Upper lobe of left lung (tissue), 4 donors: ENCODE measurements at regions not wholly inside any gene's neighbourhood (a gene's known extent, or its start where the extent isn't known, plus 50 kb on each side); places are given as distances from the start of the nearest gene placed in this dataset.

ENCODE experiments used
- CTCF ChIP-seq, 6 experiments: fragments of 450-650 bp in 4 of 6; fragments of 200-600 bp in 2 of 6; sonication (generic) in 2 of 6; IDR thresholded peaks; one replicate each; pipeline ENCODE4 v1.5.1; 2016 to 2019; ENCODE audit warnings: antibody characterized with exemption in 6 of 6
- EP300 ChIP-seq, 4 donors: sonication (generic); formaldehyde crosslinking; IDR thresholded peaks; one replicate each; pipeline ENCODE4 v1.5.1; 2017; ENCODE audit warnings: antibody characterized with exemption in 4 of 4, control low read depth in 2 of 4
- POLR2A ChIP-seq, 4 donors: fragments of 450-650 bp; IDR thresholded peaks; one replicate each; pipeline ENCODE4 v1.5.1; 2016 to 2017; ENCODE audit warnings: antibody characterized with exemption in 4 of 4, mild to moderate bottlenecking in 2 of 4
- POLR2AphosphoS5 ChIP-seq, 2 donors: sonication (generic); formaldehyde crosslinking; IDR thresholded peaks; one replicate each; pipeline ENCODE4 v1.5.1; 2017; ENCODE audit warnings: antibody characterized with exemption in 2 of 2

DNA sequence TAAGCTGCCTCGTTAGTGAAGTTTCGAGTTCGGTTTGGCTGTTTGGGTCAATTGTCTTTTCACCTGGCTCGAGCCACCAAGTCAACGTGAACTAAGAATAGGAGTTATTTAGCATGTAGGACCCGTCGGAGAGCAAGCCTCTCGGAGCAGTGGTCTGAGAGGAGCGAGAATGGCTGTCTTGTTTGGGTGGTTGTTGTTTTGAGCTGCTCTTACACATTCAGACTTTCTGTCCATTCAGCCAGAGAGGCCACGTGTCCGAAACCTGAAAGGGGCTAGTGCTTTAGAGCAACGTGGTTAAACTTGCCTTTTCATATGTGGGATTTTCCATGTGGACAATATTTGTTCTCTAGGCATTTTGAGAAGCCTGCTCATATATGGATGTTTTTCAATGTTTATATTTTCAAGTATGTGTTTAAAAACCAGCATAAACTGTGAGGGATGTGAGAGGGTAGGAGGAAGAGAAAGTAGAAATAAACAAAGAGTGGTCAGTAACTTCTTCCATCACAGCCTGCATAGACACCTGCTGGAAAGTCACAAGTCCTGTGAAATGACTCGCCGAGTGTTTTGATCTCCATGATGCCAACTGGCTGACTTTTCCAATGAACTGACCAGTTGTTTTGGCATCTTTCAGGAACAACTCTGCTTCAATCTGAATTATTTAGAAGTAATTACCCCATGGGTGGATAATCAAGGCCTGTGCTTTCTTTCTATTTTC is 221.0 kb downstream of the ASCL1 start:
- no peak for TF ChIP-seq POLR2A (IDR thresholded peaks at IDR 0.05)
- no peak for TF ChIP-seq CTCF (IDR thresholded peaks at IDR 0.05)
- TF ChIP-seq EP300 (IDR thresholded peaks at IDR 0.05): no peak
- no peak for TF ChIP-seq POLR2AphosphoS5 (IDR thresholded peaks at IDR 0.05)
